ENCODE measurements at regions not wholly inside any gene's neighbourhood (a gene's known extent, or its start where the extent isn't known, plus 50 kb on each side); places are given as distances from the start of the nearest gene placed in this dataset.
A peak's percentile ranks its signal among the peaks of the same experiment; 100 is the strongest.

DNA sequence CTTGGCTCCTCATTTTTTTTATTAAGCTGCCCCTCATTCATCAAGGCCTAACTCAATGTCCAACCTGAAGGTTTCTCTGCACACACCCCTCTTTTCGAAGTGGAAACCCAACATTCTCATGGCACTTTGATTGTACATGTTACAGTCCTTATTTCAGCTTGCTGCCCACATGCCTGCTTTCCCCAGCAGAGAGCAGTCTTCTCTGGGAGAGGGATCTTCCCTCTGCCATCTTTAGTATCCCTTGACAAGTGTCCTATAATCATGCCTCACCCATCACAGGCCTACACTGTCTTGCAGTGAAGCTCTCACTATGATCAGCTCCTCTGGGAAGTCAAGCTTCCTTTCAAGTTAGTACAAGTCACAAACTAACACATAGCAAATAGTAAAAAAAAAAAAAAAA is 175.1 kb downstream of the ACER2 start:
- TF ChIP-seq, protein P1, sequence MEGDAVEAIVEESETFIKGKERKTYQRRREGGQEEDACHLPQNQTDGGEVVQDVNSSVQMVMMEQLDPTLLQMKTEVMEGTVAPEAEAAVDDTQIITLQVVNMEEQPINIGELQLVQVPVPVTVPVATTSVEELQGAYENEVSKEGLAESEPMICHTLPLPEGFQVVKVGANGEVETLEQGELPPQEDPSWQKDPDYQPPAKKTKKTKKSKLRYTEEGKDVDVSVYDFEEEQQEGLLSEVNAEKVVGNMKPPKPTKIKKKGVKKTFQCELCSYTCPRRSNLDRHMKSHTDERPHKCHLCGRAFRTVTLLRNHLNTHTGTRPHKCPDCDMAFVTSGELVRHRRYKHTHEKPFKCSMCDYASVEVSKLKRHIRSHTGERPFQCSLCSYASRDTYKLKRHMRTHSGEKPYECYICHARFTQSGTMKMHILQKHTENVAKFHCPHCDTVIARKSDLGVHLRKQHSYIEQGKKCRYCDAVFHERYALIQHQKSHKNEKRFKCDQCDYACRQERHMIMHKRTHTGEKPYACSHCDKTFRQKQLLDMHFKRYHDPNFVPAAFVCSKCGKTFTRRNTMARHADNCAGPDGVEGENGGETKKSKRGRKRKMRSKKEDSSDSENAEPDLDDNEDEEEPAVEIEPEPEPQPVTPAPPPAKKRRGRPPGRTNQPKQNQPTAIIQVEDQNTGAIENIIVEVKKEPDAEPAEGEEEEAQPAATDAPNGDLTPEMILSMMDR (IDR thresholded peaks at IDR 0.05; ENCODE audit: low read depth, low read length) = peak; percentile 16
- TF ChIP-seq POLR2A (IDR thresholded peaks at IDR 0.05; ENCODE audit: extremely low read depth, insufficient read length) = no peak
- TF ChIP-seq, protein P2, sequence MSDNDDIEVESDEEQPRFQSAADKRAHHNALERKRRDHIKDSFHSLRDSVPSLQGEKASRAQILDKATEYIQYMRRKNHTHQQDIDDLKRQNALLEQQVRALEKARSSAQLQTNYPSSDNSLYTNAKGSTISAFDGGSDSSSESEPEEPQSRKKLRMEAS (IDR thresholded peaks at IDR 0.05; ENCODE audit: low read depth, low read length) = no peak
- no peak for TF ChIP-seq MYC (IDR thresholded peaks at IDR 0.05; ENCODE audit: low read depth, low read length)
